Chondrocyte (in vitro differentiated cells): ENCODE measurements at regions not wholly inside any gene's neighbourhood (a gene's known extent, or its start where the extent isn't known, plus 50 kb on each side); places are given as distances from the start of the nearest gene placed in this dataset.

Experiments used
- DNase-seq: peaks from one replicate; pipeline ENCODE4 v3.0.0; 2021; ENCODE audit warnings: mixed read lengths, low spot score
- H3K27ac Mint-ChIP-seq: one replicate; pipeline ENCODE4 v1.8.0; 2021; ENCODE audit warnings: mild to moderate bottlenecking, moderate library complexity, mixed read lengths; ENCODE audit not compliant: unreplicated experiment
- H3K27me3 Mint-ChIP-seq: 2 replicates; pipeline ENCODE4 v1.8.0; 2021; ENCODE audit warnings: low read depth, mixed read lengths
- H3K36me3 Mint-ChIP-seq: 2 replicates; pipeline ENCODE4 v1.8.0; 2021; ENCODE audit warnings: low read depth, mixed read lengths
- H3K4me1 Mint-ChIP-seq: 2 replicates; pipeline ENCODE4 v1.8.0; 2021; ENCODE audit warnings: low read depth, mild to moderate bottlenecking, mixed read lengths
- H3K4me3 Mint-ChIP-seq: one replicate; pipeline ENCODE4 v1.8.0; 2021; ENCODE audit warnings: mild to moderate bottlenecking, moderate library complexity, mixed read lengths; ENCODE audit not compliant: unreplicated experiment
- H3K9me3 Mint-ChIP-seq: 2 replicates; pipeline ENCODE4 v1.8.0; 2021; ENCODE audit warnings: low read depth, mixed read lengths
- TF ChIP-seq, protein P1 (sequence below): fragments of 200-600 bp; sonication (generic); IDR thresholded peaks from 2 replicates; pipeline ENCODE4 v1.5.0; 2021; ENCODE audit warnings: antibody characterized with exemption, mild to moderate bottlenecking, moderate library complexity

DNA sequence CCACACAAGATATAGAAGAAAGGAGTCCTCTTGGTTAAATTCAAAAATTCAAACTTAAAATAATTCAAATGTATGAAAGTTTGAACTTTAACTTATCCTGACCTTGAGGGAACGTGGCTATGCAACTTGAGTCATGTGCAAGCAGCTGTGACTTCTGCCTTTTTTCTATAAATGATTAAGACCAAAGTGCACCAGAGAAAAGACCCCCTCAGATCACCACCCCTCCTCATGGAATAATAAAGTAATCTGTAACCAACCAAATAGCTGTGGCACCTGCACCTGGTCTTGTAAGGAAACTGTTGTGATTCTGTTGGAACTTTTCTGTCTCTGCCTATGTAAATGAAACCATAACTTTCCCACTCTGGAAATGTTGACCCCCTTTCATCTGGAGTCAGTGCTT is 141.1 kb upstream of the GGTLC1 start:
- H3K27me3 Mint-ChIP-seq: peaks cover 5% of the 10 kb centered on the region
- H3K4me3 Mint-ChIP-seq: no peak overlapping the region
- DNase-seq: no peak
- TF ChIP-seq, protein P1, sequence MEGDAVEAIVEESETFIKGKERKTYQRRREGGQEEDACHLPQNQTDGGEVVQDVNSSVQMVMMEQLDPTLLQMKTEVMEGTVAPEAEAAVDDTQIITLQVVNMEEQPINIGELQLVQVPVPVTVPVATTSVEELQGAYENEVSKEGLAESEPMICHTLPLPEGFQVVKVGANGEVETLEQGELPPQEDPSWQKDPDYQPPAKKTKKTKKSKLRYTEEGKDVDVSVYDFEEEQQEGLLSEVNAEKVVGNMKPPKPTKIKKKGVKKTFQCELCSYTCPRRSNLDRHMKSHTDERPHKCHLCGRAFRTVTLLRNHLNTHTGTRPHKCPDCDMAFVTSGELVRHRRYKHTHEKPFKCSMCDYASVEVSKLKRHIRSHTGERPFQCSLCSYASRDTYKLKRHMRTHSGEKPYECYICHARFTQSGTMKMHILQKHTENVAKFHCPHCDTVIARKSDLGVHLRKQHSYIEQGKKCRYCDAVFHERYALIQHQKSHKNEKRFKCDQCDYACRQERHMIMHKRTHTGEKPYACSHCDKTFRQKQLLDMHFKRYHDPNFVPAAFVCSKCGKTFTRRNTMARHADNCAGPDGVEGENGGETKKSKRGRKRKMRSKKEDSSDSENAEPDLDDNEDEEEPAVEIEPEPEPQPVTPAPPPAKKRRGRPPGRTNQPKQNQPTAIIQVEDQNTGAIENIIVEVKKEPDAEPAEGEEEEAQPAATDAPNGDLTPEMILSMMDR: no peak
- peaks cover 26% of the 10 kb centered on the region for H3K4me1 Mint-ChIP-seq
- no peaks in the 10 kb centered on the region for H3K9me3 Mint-ChIP-seq
- no peaks in the 10 kb centered on the region for H3K36me3 Mint-ChIP-seq
- H3K27ac Mint-ChIP-seq: no peak overlapping the region

DNA sequence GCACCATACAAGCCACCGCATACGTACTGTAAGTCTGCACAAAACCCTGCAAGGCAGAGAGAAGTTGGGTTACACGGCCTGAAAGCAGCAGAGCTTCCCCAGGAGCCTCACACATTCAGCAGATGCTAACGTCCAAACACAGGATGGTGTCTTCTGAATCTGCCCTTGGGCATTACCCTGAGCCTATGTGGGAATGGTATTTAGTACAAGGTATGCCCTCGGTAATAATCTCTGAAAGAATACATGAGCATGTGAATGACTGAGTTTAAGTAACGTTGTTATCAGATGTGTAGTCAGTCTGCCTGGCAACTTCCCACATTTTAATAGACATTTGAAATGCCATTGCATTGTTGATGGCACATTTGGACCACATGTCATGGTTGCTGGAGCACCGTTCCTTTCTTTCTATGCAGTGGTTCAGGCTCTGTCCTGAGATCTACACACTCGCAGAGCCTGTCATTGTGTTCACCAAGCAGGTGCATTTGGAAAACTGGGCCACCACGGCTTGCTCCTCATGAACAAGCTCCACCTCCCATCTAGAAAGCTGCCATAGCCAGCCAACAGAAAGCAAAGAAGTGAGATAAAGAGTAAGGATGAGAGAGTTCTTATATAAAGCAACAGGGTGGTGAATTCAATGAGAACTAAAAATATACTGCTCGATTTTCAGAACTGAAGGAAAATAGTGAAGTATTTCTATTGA is 136.5 kb upstream of the GGTLC1 start:
- no peak overlapping the region for H3K4me3 Mint-ChIP-seq
- H3K4me1 Mint-ChIP-seq: peaks cover 14% of the 10 kb centered on the region
- peaks cover 11% of the 10 kb centered on the region for H3K27me3 Mint-ChIP-seq
- H3K36me3 Mint-ChIP-seq: no peaks in the 10 kb centered on the region
- no peak for DNase-seq
- H3K9me3 Mint-ChIP-seq: no peaks in the 10 kb centered on the region
- no peak overlapping the region for H3K27ac Mint-ChIP-seq
- TF ChIP-seq, protein P1: no peak

DNA sequence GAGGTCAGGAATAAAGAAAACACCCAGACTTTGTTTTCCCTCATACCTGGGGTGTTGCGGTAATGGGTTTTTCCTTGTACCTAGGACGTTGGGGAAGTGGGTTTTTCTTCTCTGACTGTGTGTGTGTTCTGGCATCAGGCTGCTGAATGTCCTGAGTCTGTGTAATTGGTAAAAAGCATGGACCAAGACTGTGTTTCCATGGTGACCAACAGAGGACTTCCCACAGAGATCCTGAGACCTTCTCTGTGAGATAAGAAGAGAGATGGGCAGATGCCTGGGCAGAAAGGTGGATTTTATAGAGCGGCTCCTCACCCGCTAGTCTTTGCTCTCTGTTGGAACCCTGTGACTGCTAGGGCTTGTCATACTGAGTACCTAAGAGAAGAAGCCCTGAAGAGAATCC is 135.4 kb upstream of the GGTLC1 start:
- Mint-ChIP-seq H3K4me1 (peaks cover 14% of the 10 kb centered on the region), H3K27ac (no peak overlapping the region), H3K27me3 (peaks cover 11% of the 10 kb centered on the region), H3K36me3 (no peaks in the 10 kb centered on the region), H3K9me3 (no peaks in the 10 kb centered on the region), H3K4me3 (no peak overlapping the region)
- no peak for DNase-seq
- TF ChIP-seq, protein P1: no peak

DNA sequence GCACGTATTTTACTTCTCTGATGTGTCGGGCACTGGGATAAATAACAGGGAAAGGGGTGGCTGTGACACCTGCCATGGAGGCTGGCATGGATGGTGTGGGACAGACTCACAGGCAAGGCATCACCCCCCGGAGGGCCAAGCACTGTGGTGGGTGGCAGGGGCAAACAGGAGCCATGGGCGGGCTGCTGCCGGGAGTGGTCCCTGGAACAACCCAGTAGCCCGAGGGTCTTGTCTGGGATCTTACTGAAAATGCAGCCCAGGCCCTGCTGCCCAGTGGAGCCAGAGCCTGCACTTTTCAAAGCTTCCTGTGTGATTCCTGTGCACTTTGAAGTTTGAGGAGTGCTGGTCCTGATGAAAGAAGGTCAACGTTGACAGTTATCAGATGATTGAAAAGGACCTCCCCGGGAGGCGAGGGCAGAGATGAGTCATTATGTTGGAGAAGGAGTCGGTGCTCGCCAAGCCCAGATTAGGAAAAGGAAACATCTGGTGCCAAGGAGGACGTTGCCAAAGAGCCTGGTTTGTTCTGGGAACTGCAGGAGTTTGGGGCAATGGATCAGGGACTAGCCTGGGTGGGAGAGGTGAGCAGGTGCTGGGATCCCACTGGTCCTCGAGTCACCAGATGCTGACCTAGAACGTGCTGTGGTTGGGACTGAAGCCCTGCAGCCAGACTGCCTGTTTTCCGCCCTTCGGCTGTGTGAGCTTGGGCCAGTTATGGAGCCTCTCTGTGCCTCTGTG is 130.0 kb upstream of the GGTLC1 start:
- no peak for DNase-seq
- no peak overlapping the region for H3K4me3 Mint-ChIP-seq
- H3K4me1 Mint-ChIP-seq: peaks cover 31% of the 10 kb centered on the region
- H3K27me3 Mint-ChIP-seq: peaks cover 6% of the 10 kb centered on the region
- H3K9me3 Mint-ChIP-seq: no peaks in the 10 kb centered on the region
- H3K36me3 Mint-ChIP-seq: no peaks in the 10 kb centered on the region
- H3K27ac Mint-ChIP-seq: no peak overlapping the region
- TF ChIP-seq, protein P1: no peak

DNA sequence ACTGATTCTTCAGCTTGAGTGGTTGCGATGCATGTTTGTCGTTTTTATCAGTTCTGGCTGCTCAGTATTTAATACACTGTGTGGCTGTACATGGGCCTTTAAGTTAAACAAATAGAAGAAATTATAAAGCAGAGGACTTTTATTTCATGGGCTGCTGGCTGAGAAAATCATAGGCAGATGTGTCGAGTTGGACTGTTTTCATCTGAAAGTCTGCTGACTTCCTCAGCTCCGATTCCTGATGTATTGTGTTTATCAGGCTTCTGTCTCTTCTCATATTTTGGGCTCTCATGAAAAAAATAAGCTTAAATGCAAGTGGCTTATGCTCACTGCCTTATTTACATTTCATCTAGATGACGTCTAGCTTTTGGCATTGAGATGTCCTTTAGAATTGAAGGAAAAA is 129.5 kb upstream of the GGTLC1 start:
- peaks cover 25% of the 10 kb centered on the region for H3K4me1 Mint-ChIP-seq
- H3K36me3 Mint-ChIP-seq: no peaks in the 10 kb centered on the region
- H3K27ac Mint-ChIP-seq: no peak overlapping the region
- H3K9me3 Mint-ChIP-seq: no peaks in the 10 kb centered on the region
- H3K27me3 Mint-ChIP-seq: peaks cover 4% of the 10 kb centered on the region
- H3K4me3 Mint-ChIP-seq: no peak overlapping the region
- DNase-seq: no peak
- TF ChIP-seq, protein P1: no peak
